ENCODE measurements at regions not wholly inside any gene's neighbourhood (a gene's known extent, or its start where the extent isn't known, plus 50 kb on each side); places are given as distances from the start of the nearest gene placed in this dataset.

GRCh38 chr9:72415163-72415562 is 50.2 kb upstream of the ZFAND5 start:
- no peak for TF ChIP-seq POLR2A (IDR thresholded peaks at IDR 0.05)
- no peak for TF ChIP-seq CTCF (IDR thresholded peaks at IDR 0.05)
